Activated CD8-positive, alpha-beta memory T cell treated with anti-CD3 and anti-CD28 coated beads, Interleukin-2, amount 10 ng/mL, durations not matched to agents 7 days and 5 days (primary cell): ENCODE measurements at regions not wholly inside any gene's neighbourhood (a gene's known extent, or its start where the extent isn't known, plus 50 kb on each side); places are given as distances from the start of the nearest gene placed in this dataset.

Experiments
- ATAC-seq: fragments of 150-1000 bp; cut with Tn5 transposase; one replicate; pipeline ENCODE4 v1.10.0; 2021; ENCODE audit warnings: moderate library complexity
- CTCF ChIA-PET: fragments of 350-600 bp; sonication (Branson Sonifier 250); formaldehyde crosslinking; loops from one replicate; lab custom pipeline; 2021; ENCODE audit warnings: antibody characterized with exemption; lab: Charles Lee
- DNase-seq: peaks from one replicate; pipeline ENCODE4 v3.0.0-alpha.2; 2020
- H3K27ac Mint-ChIP-seq: one replicate; pipeline ENCODE4 v1.8.0; 2021; ENCODE audit warnings: mild to moderate bottlenecking, mixed read lengths
- H3K27me3 Mint-ChIP-seq: one replicate; pipeline ENCODE4 v1.8.0; 2021; ENCODE audit warnings: mixed read lengths
- H3K36me3 Mint-ChIP-seq: one replicate; pipeline ENCODE4 v1.8.0; 2021; ENCODE audit warnings: mild to moderate bottlenecking, mixed read lengths
- H3K4me1 Mint-ChIP-seq: one replicate; pipeline ENCODE4 v1.8.0; 2021; ENCODE audit warnings: mixed read lengths
- H3K4me3 Mint-ChIP-seq: one replicate; pipeline ENCODE4 v1.8.0; 2021; ENCODE audit warnings: mild to moderate bottlenecking, moderate library complexity, mixed read lengths
- H3K9me3 Mint-ChIP-seq: one replicate; pipeline ENCODE4 v1.8.0; 2022; ENCODE audit warnings: low read depth, mixed read lengths

DNA sequence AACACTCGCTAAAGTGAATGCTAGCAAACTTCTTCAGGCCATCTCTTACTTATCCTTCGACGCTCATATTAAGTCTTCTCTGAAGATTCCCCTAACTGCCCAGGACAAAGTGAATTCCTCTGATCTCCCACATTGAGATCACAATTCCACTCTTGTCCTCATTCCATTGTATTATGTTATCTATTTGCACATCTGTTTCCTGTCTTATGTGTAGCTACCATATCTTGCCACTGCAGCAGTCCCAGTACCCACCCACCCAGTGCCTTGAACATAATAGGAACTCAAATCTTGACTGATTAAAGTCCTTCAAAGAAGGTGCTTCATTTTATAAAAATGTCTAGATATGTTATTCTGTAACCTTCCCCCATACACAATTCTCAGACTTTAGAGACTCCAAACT is 702.3 kb downstream of the DIAPH3 start:
- no peak overlapping the region for H3K4me3 Mint-ChIP-seq
- ATAC-seq (no peak), DNase-seq (no peak)
- CTCF ChIA-PET = no interaction called here
- H3K9me3 Mint-ChIP-seq = no peaks in the 10 kb centered on the region
- no peaks in the 10 kb centered on the region for H3K27me3 Mint-ChIP-seq
- H3K27ac Mint-ChIP-seq = no peak overlapping the region
- H3K36me3 Mint-ChIP-seq = no peaks in the 10 kb centered on the region
- no peaks in the 10 kb centered on the region for H3K4me1 Mint-ChIP-seq

DNA sequence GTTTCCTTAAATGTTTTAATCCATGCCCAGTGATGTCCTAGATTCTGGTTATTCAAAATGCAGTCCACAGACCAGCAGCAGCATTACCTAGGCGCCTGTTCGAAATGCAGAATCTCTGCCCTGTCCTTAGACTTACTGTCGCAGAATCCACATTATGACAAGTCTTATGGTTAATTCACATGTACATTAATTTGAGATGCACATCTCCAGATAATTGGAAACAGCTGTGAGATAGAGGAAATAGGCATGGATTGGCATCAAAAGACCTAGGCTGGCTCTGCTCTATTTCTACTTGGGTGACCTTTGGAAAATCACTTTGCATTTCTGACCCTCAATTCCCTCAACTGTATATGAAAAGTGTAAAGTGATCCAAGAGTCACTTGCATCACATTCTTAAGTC is 700.7 kb downstream of the DIAPH3 start:
- no peaks in the 10 kb centered on the region for H3K4me1 Mint-ChIP-seq
- CTCF ChIA-PET = no interaction called here
- H3K27ac Mint-ChIP-seq = no peak overlapping the region
- no peak overlapping the region for H3K4me3 Mint-ChIP-seq
- H3K9me3 Mint-ChIP-seq = no peaks in the 10 kb centered on the region
- ATAC-seq (no peak), DNase-seq (no peak)
- H3K36me3 Mint-ChIP-seq = no peaks in the 10 kb centered on the region
- H3K27me3 Mint-ChIP-seq = no peaks in the 10 kb centered on the region

DNA sequence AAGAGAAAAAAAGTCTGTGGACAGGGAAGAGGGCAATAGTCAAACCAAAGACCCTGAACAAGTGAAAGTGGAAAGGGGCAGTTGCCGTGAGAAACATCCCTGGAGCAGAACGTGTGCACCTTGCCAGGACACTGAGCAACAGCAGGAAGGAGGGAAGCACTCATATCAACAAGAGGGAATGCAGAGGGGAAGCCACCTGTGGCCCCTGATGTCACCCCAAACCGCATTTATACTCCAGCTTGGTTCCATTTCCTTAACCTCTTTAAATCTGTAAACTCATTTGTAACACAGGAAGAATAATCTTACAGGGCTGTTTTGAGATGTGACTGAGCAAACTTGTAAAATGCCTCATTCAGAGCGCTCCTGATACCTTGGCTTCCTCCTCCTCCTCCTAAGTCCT is 698.8 kb downstream of the DIAPH3 start:
- H3K4me1 Mint-ChIP-seq = no peaks in the 10 kb centered on the region
- no peak overlapping the region for H3K4me3 Mint-ChIP-seq
- no peaks in the 10 kb centered on the region for H3K27me3 Mint-ChIP-seq
- no peak overlapping the region for H3K27ac Mint-ChIP-seq
- DNase-seq (no peak), ATAC-seq (no peak)
- H3K9me3 Mint-ChIP-seq = no peaks in the 10 kb centered on the region
- CTCF ChIA-PET = no interaction called here
- no peaks in the 10 kb centered on the region for H3K36me3 Mint-ChIP-seq

DNA sequence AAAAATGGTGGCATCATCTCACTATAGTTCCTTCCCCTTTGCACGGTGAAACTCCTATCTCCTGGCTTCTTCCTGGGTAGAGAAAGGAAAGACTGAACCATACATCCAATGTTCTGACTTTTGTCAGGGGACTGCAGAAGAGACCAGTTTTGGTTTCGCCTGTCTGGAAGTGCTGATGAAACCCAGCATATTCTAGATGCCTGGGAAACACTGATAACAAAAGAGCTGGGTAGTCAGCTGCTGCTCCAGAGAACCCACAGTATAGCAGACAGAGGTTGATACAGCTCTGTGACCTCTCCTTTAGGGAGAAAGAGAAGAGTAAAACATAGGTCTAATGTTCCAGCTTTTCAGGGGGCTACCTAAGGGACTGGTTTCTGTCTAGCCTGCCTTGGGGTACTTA is 695.3 kb downstream of the DIAPH3 start:
- Mint-ChIP-seq H3K9me3 (no peaks in the 10 kb centered on the region), H3K27me3 (peaks cover 6% of the 10 kb centered on the region), H3K27ac (no peak overlapping the region), H3K4me1 (no peaks in the 10 kb centered on the region), H3K36me3 (no peaks in the 10 kb centered on the region), H3K4me3 (no peak overlapping the region)
- DNase-seq = no peak
- CTCF ChIA-PET = no interaction called here
- no peak for ATAC-seq

DNA sequence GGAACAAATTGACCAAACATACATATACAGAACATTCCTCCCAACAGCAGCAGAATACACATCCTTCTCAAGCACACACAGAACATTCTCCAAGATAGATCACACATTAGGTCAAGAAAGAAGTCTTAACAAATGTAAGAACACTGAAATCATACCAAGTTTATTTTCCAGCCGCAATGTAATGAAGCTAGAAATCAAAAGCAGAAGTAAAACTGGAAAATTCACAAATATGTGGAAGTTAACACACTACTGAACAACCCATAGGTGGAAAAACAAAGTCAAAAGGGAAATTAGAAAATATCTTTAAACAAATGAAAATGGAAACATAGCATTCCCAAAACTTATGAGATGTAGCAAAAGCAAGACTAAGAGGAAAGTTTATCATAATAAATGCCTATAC is 692.6 kb downstream of the DIAPH3 start:
- no peak for ATAC-seq
- CTCF ChIA-PET = no interaction called here
- no peak for DNase-seq
- peaks cover 6% of the 10 kb centered on the region for H3K27me3 Mint-ChIP-seq
- H3K36me3 Mint-ChIP-seq = no peaks in the 10 kb centered on the region
- no peaks in the 10 kb centered on the region for H3K9me3 Mint-ChIP-seq
- H3K4me1 Mint-ChIP-seq = no peaks in the 10 kb centered on the region
- no peak overlapping the region for H3K27ac Mint-ChIP-seq
- no peak overlapping the region for H3K4me3 Mint-ChIP-seq

DNA sequence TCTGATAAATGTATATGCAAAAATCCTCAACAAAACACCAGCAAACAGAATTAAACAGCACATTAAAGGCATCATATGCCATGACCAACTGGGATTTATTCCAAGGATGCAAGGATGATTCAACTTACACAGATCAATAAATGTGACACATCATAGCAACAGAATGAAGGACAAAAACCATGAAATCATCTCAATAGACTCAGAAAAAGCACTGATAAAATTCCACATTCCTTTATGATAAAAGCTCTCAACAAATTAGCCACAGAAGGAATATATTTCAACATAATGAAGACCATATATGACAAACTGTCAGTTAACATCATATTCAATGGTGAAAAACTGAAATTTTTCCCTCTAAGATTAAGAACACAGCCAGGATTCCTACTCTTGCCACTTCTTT is 691.6 kb downstream of the DIAPH3 start:
- Mint-ChIP-seq H3K36me3 (no peaks in the 10 kb centered on the region), H3K27ac (no peak overlapping the region), H3K27me3 (peaks cover 6% of the 10 kb centered on the region), H3K4me3 (no peak overlapping the region), H3K4me1 (no peaks in the 10 kb centered on the region), H3K9me3 (no peaks in the 10 kb centered on the region)
- DNase-seq (no peak), ATAC-seq (no peak)
- CTCF ChIA-PET = no interaction called here

DNA sequence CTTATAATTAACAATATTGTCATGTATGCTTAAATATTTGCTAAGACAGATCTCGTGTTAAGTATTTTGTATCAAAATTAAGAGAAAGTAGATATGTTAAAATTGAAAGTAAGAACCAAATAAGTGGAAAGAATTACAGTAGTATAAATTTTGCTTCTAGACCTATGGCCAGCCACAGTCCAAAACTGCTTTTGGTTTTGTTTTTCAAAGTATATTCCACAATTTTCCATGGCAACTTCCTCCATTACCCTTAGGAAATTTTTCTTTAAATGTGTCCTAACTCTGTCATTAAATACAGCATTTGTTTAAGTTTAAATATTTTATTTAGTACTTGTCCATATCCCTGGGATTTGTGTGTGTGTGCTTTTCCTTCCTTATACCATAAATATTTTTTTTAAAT is 689.0 kb downstream of the DIAPH3 start:
- Mint-ChIP-seq H3K27me3 (peaks cover 6% of the 10 kb centered on the region), H3K27ac (no peak overlapping the region), H3K9me3 (no peaks in the 10 kb centered on the region), H3K4me1 (no peaks in the 10 kb centered on the region), H3K36me3 (no peaks in the 10 kb centered on the region), H3K4me3 (no peak overlapping the region)
- CTCF ChIA-PET = no interaction called here
- no peak for ATAC-seq
- DNase-seq = no peak

DNA sequence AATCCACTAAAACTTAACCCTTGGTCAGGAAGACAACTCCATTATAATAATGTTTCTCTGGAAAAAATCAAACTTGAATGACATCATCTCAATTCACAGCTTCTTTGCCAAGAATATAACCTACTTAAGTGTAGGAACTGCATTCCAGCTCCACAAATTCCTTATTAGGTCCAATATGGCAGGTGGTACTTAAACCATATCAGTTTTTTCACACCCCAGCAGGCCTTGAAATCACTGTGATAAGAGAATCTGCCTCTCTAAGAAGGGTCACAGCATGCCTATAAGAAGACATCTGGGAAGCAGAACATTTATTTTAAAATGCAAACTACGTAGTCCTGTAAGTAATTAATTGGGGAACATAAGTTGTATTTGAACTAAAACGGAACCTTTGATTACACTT is 687.8 kb downstream of the DIAPH3 start:
- H3K4me3 Mint-ChIP-seq = no peak overlapping the region
- no peaks in the 10 kb centered on the region for H3K9me3 Mint-ChIP-seq
- peaks cover 6% of the 10 kb centered on the region for H3K27me3 Mint-ChIP-seq
- ATAC-seq = no peak
- no peaks in the 10 kb centered on the region for H3K36me3 Mint-ChIP-seq
- H3K27ac Mint-ChIP-seq = no peak overlapping the region
- CTCF ChIA-PET = no interaction called here
- no peak for DNase-seq
- no peaks in the 10 kb centered on the region for H3K4me1 Mint-ChIP-seq

DNA sequence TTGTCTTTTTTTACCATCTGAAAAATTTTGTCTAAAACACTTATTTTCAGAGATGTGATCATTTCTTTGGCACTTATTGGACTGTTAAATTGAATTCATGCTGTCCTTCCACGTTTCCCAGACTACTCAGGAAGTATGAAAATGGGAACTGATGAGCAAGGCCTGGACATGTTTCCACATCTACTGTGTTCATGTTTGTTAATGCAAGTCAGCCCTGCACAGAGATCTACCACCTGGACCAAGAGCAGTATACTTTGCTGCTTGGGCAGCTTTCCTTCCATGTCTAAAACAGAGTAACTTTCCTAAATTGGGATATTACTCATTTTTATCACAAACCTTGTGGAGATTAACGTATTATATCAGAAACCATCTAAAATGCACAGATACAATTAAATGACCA is 687.4 kb downstream of the DIAPH3 start:
- H3K9me3 Mint-ChIP-seq = no peaks in the 10 kb centered on the region
- no peak for ATAC-seq
- no peaks in the 10 kb centered on the region for H3K4me1 Mint-ChIP-seq
- no peak for DNase-seq
- no peak overlapping the region for H3K27ac Mint-ChIP-seq
- H3K36me3 Mint-ChIP-seq = no peaks in the 10 kb centered on the region
- H3K27me3 Mint-ChIP-seq = peaks cover 6% of the 10 kb centered on the region
- H3K4me3 Mint-ChIP-seq = no peak overlapping the region
- CTCF ChIA-PET = no interaction called here

DNA sequence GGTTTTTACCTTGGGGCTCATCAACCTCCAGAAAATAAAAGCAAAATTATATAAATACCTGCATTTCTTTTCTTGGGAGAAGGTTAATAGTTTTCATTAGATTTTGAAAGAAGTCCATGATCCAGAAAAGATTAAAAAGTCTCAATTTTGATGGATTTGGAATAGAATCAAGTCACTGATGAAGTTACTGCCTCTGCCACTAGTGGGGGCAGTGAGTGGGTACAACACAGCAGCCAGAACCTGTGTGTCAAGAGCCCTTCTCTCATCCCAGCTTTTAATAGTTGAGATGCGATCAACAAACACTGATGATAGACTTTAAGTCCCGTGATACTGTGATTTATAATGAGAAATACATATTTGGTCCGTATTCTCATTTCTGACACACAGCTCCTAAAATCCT is 686.7 kb downstream of the DIAPH3 start:
- peaks cover 4% of the 10 kb centered on the region for H3K27me3 Mint-ChIP-seq
- H3K4me3 Mint-ChIP-seq = no peak overlapping the region
- no peaks in the 10 kb centered on the region for H3K36me3 Mint-ChIP-seq
- no peaks in the 10 kb centered on the region for H3K4me1 Mint-ChIP-seq
- no peak for ATAC-seq
- no peaks in the 10 kb centered on the region for H3K9me3 Mint-ChIP-seq
- CTCF ChIA-PET = no interaction called here
- DNase-seq = no peak
- no peak overlapping the region for H3K27ac Mint-ChIP-seq

DNA sequence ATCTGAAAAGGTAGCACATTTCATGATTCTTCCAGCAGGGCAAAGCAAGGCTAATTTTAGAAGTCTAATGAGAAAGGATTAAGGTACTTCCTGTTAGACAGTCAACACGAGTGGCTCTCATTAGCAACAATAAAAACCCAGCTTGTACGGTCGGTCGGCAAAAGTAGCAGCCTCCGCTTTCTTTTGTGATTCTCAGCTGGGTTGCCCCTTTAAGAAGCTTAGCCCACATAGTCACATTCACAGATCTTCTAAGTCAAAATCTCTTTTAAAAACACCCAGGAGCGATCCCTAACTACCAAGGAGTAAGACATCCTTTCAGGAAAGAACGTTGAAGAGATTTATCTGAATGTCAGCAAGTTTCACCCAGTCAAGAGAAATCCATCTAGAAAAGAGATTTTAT is 684.8 kb downstream of the DIAPH3 start:
- Mint-ChIP-seq H3K4me1 (no peaks in the 10 kb centered on the region), H3K9me3 (no peaks in the 10 kb centered on the region), H3K27me3 (no peaks in the 10 kb centered on the region), H3K4me3 (no peak overlapping the region), H3K36me3 (no peaks in the 10 kb centered on the region), H3K27ac (no peak overlapping the region)
- DNase-seq (no peak), ATAC-seq (no peak)
- CTCF ChIA-PET = no interaction called here

DNA sequence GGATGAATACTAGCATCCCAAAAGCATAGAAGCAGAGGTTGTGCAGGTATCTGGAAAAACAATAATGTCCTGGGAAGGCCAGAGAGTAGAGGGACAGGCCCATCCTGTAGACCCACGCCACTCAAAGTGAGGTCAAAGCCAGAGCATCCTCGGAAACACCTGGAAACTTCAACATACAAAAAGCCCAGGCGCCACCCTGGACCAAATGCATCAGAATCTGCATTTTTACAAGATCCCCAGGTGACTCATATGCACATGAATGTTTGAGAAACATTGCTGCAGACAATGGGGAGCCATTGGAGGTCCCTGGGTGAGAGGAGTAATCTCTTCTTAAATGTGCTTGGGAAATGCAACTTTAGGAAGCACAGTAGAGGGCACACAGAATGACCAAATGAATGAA is 684.1 kb downstream of the DIAPH3 start:
- H3K27ac Mint-ChIP-seq = no peak overlapping the region
- no peaks in the 10 kb centered on the region for H3K4me1 Mint-ChIP-seq
- no peak overlapping the region for H3K4me3 Mint-ChIP-seq
- ATAC-seq = no peak
- no peaks in the 10 kb centered on the region for H3K9me3 Mint-ChIP-seq
- no peaks in the 10 kb centered on the region for H3K27me3 Mint-ChIP-seq
- no peaks in the 10 kb centered on the region for H3K36me3 Mint-ChIP-seq
- DNase-seq = no peak
- CTCF ChIA-PET = no interaction called here

DNA sequence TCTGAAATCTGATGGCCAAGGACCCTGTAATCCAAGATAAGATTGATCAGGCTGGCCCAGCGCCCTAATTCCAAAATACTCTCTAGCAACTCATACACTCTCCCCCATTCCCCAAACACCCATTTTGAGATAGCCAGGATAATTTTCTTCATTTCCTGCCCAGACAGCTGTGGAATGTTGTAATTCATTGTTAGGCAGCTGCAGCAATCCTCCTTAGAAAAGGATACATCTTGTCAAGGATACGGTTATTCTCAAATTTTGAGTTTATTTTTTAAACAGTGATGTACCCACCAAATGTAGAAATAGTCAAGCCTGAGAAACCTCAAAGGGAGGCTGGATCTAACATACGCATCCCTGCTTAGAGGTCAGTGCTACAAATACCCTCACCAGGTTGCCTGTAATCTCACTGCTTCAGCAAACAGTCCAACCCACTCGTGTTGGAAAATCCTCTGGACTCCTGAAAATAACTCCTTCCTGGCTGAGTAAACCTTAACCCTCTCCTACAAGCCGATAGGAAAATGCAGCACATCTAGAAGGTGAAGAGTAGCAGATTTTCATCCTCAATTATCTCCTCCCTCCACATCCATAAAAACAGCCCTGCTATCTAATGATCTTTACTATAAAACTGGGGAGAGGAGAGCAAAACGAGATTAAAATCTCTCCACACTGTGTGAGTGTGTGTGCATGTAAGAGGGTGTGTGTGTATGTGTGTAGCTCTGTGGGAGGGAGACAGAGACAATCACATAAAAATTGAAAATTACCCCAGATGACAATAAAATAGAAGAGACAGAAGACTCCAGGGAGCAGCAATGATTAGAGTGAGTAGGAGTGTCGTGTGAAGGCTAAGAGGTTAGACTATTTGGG is 683.1 kb downstream of the DIAPH3 start:
- H3K4me3 Mint-ChIP-seq = no peak overlapping the region
- CTCF ChIA-PET = no interaction called here
- no peaks in the 10 kb centered on the region for H3K4me1 Mint-ChIP-seq
- H3K9me3 Mint-ChIP-seq = no peaks in the 10 kb centered on the region
- no peaks in the 10 kb centered on the region for H3K36me3 Mint-ChIP-seq
- no peak for ATAC-seq
- DNase-seq = no peak
- no peak overlapping the region for H3K27ac Mint-ChIP-seq
- H3K27me3 Mint-ChIP-seq = no peaks in the 10 kb centered on the region

DNA sequence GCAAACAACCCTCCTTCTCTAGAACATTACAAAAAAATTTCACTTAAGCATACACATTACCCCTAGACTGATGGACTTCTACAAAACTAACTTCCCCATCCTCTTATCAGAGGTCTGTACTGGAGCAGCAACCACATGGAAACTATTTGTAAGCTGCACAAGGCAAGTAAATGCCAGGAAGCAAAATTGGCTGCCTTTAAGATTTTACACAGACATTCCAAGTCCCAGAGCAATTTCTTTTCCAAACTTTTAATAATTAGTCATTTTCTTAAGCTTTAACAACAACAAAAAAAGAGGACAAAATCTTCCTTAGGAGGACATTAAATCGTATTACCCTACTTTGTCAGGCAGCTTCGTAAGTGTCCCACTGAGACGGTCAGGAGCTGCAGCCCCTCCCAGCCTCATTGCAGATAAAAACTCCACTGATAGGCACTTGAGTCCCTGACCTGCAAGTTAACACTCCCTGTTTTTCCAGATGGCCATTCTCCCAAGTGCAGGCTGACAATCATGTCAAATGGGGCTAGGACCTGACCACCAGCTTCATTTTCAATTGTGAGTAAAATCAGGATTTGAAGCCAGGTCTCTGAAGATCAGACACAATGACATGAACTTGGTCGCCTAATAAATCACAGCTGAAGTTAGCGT is 680.1 kb downstream of the DIAPH3 start:
- Mint-ChIP-seq H3K36me3 (no peaks in the 10 kb centered on the region), H3K27ac (no peak overlapping the region), H3K9me3 (no peaks in the 10 kb centered on the region), H3K4me3 (no peak overlapping the region), H3K27me3 (peaks cover 2% of the 10 kb centered on the region), H3K4me1 (no peaks in the 10 kb centered on the region)
- ATAC-seq (no peak), DNase-seq (no peak)
- CTCF ChIA-PET = no interaction called here
